ENCODE measurements at regions not wholly inside any gene's neighbourhood (a gene's known extent, or its start where the extent isn't known, plus 50 kb on each side); places are given as distances from the start of the nearest gene placed in this dataset.

- no peak overlapping the region for H3K4me2 ChIP-seq (replicated peaks; ENCODE audit: extremely low read depth, low read length, poor library complexity, severe bottlenecking)
- H3K4me1 Mint-ChIP-seq = no peaks in the 10 kb centered on the region
Observed at GRCh38 chr12:113598815-113599406, 127.2 kb upstream of the LHX5 start.

GRCh38 chr12:113594967-113595366 lies 123.3 kb upstream of the LHX5 start:
- no peaks in the 10 kb centered on the region for H3K36me3 ChIP-seq (replicated peaks in 1 of 2; ENCODE audit: control insufficient read depth in 1 of 2, insufficient read depth in 2 of 2, low read length in 2 of 2)
- no peak overlapping the region for H3K4me3 ChIP-seq (replicated peaks in 1 of 3; ENCODE audit: low read depth in 2 of 3, low read length in 3 of 3)
- peaks cover 23 to 37% (median 27%) of the 10 kb centered on the region in 3 donors for H3K27me3 Mint-ChIP-seq (ENCODE audit: low read depth in 3 of 3)
- no peak overlapping the region for H2AFZ ChIP-seq (ENCODE audit: insufficient read depth, low read depth, low read length, poor library complexity, severe bottlenecking)
- no peak overlapping the region for H3K27ac ChIP-seq (ENCODE audit: low read depth in 1 of 2, low read length in 2 of 2)
- intact Hi-C loops (cut with micrococcal nuclease) = no loop called here
- H3K27ac Mint-ChIP-seq = peak overlapping the region in 1 of 7 donors; percentile 54
- H3K4me1 ChIP-seq (ENCODE audit: control insufficient read depth in 1 of 2, insufficient read depth in 2 of 2, low read length in 2 of 2) = no peaks in the 10 kb centered on the region
- H3K9ac ChIP-seq (ENCODE audit: insufficient read depth, low read length, poor library complexity, severe bottlenecking) = no peak overlapping the region
- H3K4me1 Mint-ChIP-seq = peaks cover 7% of the 10 kb centered on the region
- peaks cover 2 to 12% (median 6%) of the 10 kb centered on the region in 7 donors for H3K9me3 Mint-ChIP-seq
- no peak for TF ChIP-seq CTCF (IDR thresholded peaks at IDR 0.05)
- no peak overlapping the region for H3K4me2 ChIP-seq (replicated peaks; ENCODE audit: extremely low read depth, low read length, poor library complexity, severe bottlenecking)
- no peak overlapping the region for H3K4me3 Mint-ChIP-seq
- H3K79me2 ChIP-seq (ENCODE audit: insufficient read depth, low read length) = no peaks in the 10 kb centered on the region
- no peaks in the 10 kb centered on the region for H4K20me1 ChIP-seq (ENCODE audit: insufficient read depth, low read length)
- H3K9me3 ChIP-seq (replicated peaks in 1 of 2; ENCODE audit: control insufficient read depth in 1 of 2, insufficient read depth in 1 of 2, low read length in 2 of 2) = no peaks in the 10 kb centered on the region
- H3K36me3 Mint-ChIP-seq = no peaks in the 10 kb centered on the region
- DNase-seq = no peak
- WGBS (ENCODE audit: insufficient coverage) = no CpG with 5 or more reads among the region's 2 CpGs
- peaks cover 4 to 19% of the 10 kb centered on the region in 2 donors for H3K27me3 ChIP-seq (ENCODE audit: control insufficient read depth in 2 of 2, insufficient read depth in 2 of 2, low read length in 2 of 2)

More at GRCh38 chr12:113598815-113599406, 127.2 kb upstream of the LHX5 start:
- WGBS (ENCODE audit: insufficient coverage) = 78% methylated on average over 10 of the region's 11 CpGs
- H3K4me3 ChIP-seq (replicated peaks in 1 of 3; ENCODE audit: low read depth in 2 of 3, low read length in 3 of 3) = no peak overlapping the region
- no peaks in the 10 kb centered on the region for H3K27me3 ChIP-seq (ENCODE audit: control insufficient read depth in 2 of 2, insufficient read depth in 2 of 2, low read length in 2 of 2)
- no peaks in the 10 kb centered on the region for H3K9me3 ChIP-seq (replicated peaks in 1 of 2; ENCODE audit: control insufficient read depth in 1 of 2, insufficient read depth in 1 of 2, low read length in 2 of 2)
- H3K36me3 Mint-ChIP-seq = no peaks in the 10 kb centered on the region
- H3K4me1 ChIP-seq (ENCODE audit: control insufficient read depth in 1 of 2, insufficient read depth in 2 of 2, low read length in 2 of 2) = no peaks in the 10 kb centered on the region
- no peak overlapping the region for H3K27ac Mint-ChIP-seq
- DNase-seq = no peak
- intact Hi-C loops (cut with micrococcal nuclease) = no loop called here
- H3K27me3 Mint-ChIP-seq (ENCODE audit: low read depth in 3 of 3) = peaks cover 3 to 11% (median 5%) of the 10 kb centered on the region in 3 donors
- no peak overlapping the region for H3K4me3 Mint-ChIP-seq
- no peak overlapping the region for H2AFZ ChIP-seq (ENCODE audit: insufficient read depth, low read depth, low read length, poor library complexity, severe bottlenecking)
- no peak for TF ChIP-seq CTCF (IDR thresholded peaks at IDR 0.05)
- peaks cover 0 to 3% (median 1%) of the 10 kb centered on the region in 7 donors for H3K9me3 Mint-ChIP-seq
- no peak overlapping the region for H3K9ac ChIP-seq (ENCODE audit: insufficient read depth, low read length, poor library complexity, severe bottlenecking)
- no peaks in the 10 kb centered on the region for H3K79me2 ChIP-seq (ENCODE audit: insufficient read depth, low read length)
- H3K27ac ChIP-seq (ENCODE audit: low read depth in 1 of 2, low read length in 2 of 2) = no peak overlapping the region
- no peaks in the 10 kb centered on the region for H3K36me3 ChIP-seq (replicated peaks in 1 of 2; ENCODE audit: control insufficient read depth in 1 of 2, insufficient read depth in 2 of 2, low read length in 2 of 2)
- H4K20me1 ChIP-seq (ENCODE audit: insufficient read depth, low read length) = no peaks in the 10 kb centered on the region

All from CD14-positive monocyte (primary cell).